ENCODE measurements at regions not wholly inside any gene's neighbourhood (a gene's known extent, or its start where the extent isn't known, plus 50 kb on each side); places are given as distances from the start of the nearest gene placed in this dataset.
"Not testable (repeated sequence)": the region's sequence is repeated elsewhere in the genome, so short reads cannot be mapped to it uniquely, and the experiment has no call there.

- DNase-seq (ENCODE audit: low spot score); in situ Hi-C loops (cut with HindIII; ENCODE audit: low sequenced_read_pairs): not testable (repeated sequence)
Observed at GRCh38 chr11:134840165-134840564, 428.1 kb upstream of the B3GAT1 start.

GRCh38 chr11:134838708-134839107 lies 426.7 kb upstream of the B3GAT1 start:
- in situ Hi-C loops (cut with HindIII; ENCODE audit: low sequenced_read_pairs) = no loop called here
- no peak for DNase-seq (ENCODE audit: low spot score)

- no peak for DNase-seq (ENCODE audit: low spot score)
- in situ Hi-C loops (cut with HindIII; ENCODE audit: low sequenced_read_pairs) = no loop called here
Observed at GRCh38 chr11:134837887-134838232, 425.8 kb upstream of the B3GAT1 start.

- DNase-seq (ENCODE audit: low spot score) = no peak
- in situ Hi-C loops (cut with HindIII; ENCODE audit: low sequenced_read_pairs) = no loop called here
Observed at GRCh38 chr11:134837166-134837886, 425.3 kb upstream of the B3GAT1 start.

GRCh38 chr11:134836561-134836960 lies 424.5 kb upstream of the B3GAT1 start:
- no peak for DNase-seq (ENCODE audit: low spot score)
- in situ Hi-C loops (cut with HindIII; ENCODE audit: low sequenced_read_pairs) = no loop called here

GRCh38 chr11:134835561-134835960 lies 423.5 kb upstream of the B3GAT1 start:
- in situ Hi-C loops (cut with HindIII; ENCODE audit: low sequenced_read_pairs) = no loop called here

GRCh38 chr11:134830312-134830711 lies 418.3 kb upstream of the B3GAT1 start:
- in situ Hi-C loops (cut with HindIII; ENCODE audit: low sequenced_read_pairs) = no loop called here
- no peak for DNase-seq (ENCODE audit: low spot score)

More at GRCh38 chr11:134835561-134835960, 423.5 kb upstream of the B3GAT1 start:
- DNase-seq (ENCODE audit: low spot score) = no peak

GRCh38 chr11:134823970-134824369 lies 411.9 kb upstream of the B3GAT1 start:
- no peak for DNase-seq (ENCODE audit: low spot score)
- in situ Hi-C loops (cut with HindIII; ENCODE audit: low sequenced_read_pairs) = no loop called here

- in situ Hi-C loops (cut with HindIII; ENCODE audit: low sequenced_read_pairs) = no loop called here
- DNase-seq (ENCODE audit: low spot score) = no peak
Observed at GRCh38 chr11:134822897-134823296, 410.9 kb upstream of the B3GAT1 start.

- in situ Hi-C loops (cut with HindIII; ENCODE audit: low sequenced_read_pairs) = no loop called here
- DNase-seq (ENCODE audit: low spot score) = no peak
Observed at GRCh38 chr11:134821422-134821821, 409.4 kb upstream of the B3GAT1 start.

- DNase-seq (ENCODE audit: low spot score) = peak; percentile 1
- in situ Hi-C loops (cut with HindIII; ENCODE audit: low sequenced_read_pairs) = no loop called here
Observed at GRCh38 chr11:134819041-134819440, 407.0 kb upstream of the B3GAT1 start.

- no peak for DNase-seq (ENCODE audit: low spot score)
- in situ Hi-C loops (cut with HindIII; ENCODE audit: low sequenced_read_pairs) = no loop called here
Observed at GRCh38 chr11:134818516-134818915, 406.5 kb upstream of the B3GAT1 start.

- in situ Hi-C loops (cut with HindIII; ENCODE audit: low sequenced_read_pairs) = no loop called here
Observed at GRCh38 chr11:134815404-134815803, 403.4 kb upstream of the B3GAT1 start.

GRCh38 chr11:134807997-134808396 lies 396.0 kb upstream of the B3GAT1 start:
- in situ Hi-C loops (cut with HindIII; ENCODE audit: low sequenced_read_pairs) = no loop called here
- no peak for DNase-seq (ENCODE audit: low spot score)

More at GRCh38 chr11:134815404-134815803, 403.4 kb upstream of the B3GAT1 start:
- no peak for DNase-seq (ENCODE audit: low spot score)

GRCh38 chr11:134802598-134802997 lies 390.6 kb upstream of the B3GAT1 start:
- no peak for DNase-seq (ENCODE audit: low spot score)
- in situ Hi-C loops (cut with HindIII; ENCODE audit: low sequenced_read_pairs) = no loop called here

- no peak for DNase-seq (ENCODE audit: low spot score)
- in situ Hi-C loops (cut with HindIII; ENCODE audit: low sequenced_read_pairs) = no loop called here
Observed at GRCh38 chr11:134802116-134802515, 390.1 kb upstream of the B3GAT1 start.

- DNase-seq (ENCODE audit: low spot score) = no peak
- in situ Hi-C loops (cut with HindIII; ENCODE audit: low sequenced_read_pairs) = no loop called here
Observed at GRCh38 chr11:134801570-134801969, 389.5 kb upstream of the B3GAT1 start.

- in situ Hi-C loops (cut with HindIII; ENCODE audit: low sequenced_read_pairs) = no loop called here
- DNase-seq (ENCODE audit: low spot score) = no peak
Observed at GRCh38 chr11:134800826-134801225, 388.8 kb upstream of the B3GAT1 start.

- DNase-seq (ENCODE audit: low spot score) = no peak
- in situ Hi-C loops (cut with HindIII; ENCODE audit: low sequenced_read_pairs) = no loop called here
Observed at GRCh38 chr11:134800130-134800529, 388.1 kb upstream of the B3GAT1 start.

GRCh38 chr11:134799386-134799785 lies 387.3 kb upstream of the B3GAT1 start:
- no peak for DNase-seq (ENCODE audit: low spot score)
- in situ Hi-C loops (cut with HindIII; ENCODE audit: low sequenced_read_pairs) = no loop called here

GRCh38 chr11:134797411-134798089 lies 385.5 kb upstream of the B3GAT1 start:
- no peak for DNase-seq (ENCODE audit: low spot score)

More at GRCh38 chr11:134797411-134798089, 385.5 kb upstream of the B3GAT1 start:
- in situ Hi-C loops (cut with HindIII; ENCODE audit: low sequenced_read_pairs) = no loop called here
